GM12864 (cell line): ENCODE measurements at regions not wholly inside any gene's neighbourhood (a gene's known extent, or its start where the extent isn't known, plus 50 kb on each side); places are given as distances from the start of the nearest gene placed in this dataset.

ENCODE experiments used
- DNase-seq: peaks from one replicate; pipeline ENCODE4 v3.0.0-alpha.2; 2011; ENCODE audit warnings: low read depth
- H3K4me3 ChIP-seq: 2 replicates; pipeline ENCODE4 v1.5.1; 2011; ENCODE audit warnings: mild to moderate bottlenecking, low read depth, low read length, control low read depth
- TF ChIP-seq, protein P1 (sequence below): IDR thresholded peaks from 2 replicates; pipeline ENCODE4 v1.5.1; 2011; ENCODE audit warnings: low read depth, mild to moderate bottlenecking, moderate library complexity, low read length, control low read depth, inconsistent platforms; ENCODE audit errors: missing control alignments

DNA sequence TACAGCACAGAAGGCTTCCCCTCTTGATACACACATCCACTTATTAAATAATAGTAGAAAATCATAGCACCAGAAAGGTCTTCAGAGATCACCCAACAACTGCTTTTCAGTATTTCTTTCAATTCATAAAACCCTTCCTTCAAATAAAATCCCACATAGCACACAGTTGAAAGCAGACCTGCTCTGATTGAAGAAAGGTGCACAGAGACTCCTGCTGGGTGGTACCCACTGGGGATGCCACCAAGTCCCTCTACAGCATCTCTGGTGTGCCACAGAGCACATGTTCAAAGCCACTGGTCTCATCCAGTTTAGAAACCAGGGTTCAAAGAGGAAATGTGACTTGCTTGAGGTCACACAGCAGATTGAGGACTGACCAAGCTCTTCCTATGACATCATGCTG is 427.5 kb downstream of the BCL11B start:
- no peak for DNase-seq
- TF ChIP-seq, protein P1, sequence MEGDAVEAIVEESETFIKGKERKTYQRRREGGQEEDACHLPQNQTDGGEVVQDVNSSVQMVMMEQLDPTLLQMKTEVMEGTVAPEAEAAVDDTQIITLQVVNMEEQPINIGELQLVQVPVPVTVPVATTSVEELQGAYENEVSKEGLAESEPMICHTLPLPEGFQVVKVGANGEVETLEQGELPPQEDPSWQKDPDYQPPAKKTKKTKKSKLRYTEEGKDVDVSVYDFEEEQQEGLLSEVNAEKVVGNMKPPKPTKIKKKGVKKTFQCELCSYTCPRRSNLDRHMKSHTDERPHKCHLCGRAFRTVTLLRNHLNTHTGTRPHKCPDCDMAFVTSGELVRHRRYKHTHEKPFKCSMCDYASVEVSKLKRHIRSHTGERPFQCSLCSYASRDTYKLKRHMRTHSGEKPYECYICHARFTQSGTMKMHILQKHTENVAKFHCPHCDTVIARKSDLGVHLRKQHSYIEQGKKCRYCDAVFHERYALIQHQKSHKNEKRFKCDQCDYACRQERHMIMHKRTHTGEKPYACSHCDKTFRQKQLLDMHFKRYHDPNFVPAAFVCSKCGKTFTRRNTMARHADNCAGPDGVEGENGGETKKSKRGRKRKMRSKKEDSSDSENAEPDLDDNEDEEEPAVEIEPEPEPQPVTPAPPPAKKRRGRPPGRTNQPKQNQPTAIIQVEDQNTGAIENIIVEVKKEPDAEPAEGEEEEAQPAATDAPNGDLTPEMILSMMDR, result no peak

GRCh38 chr14:98847521-98848468 is 424.2 kb downstream of the BCL11B start:
- TF ChIP-seq, protein P1, result no peak
- no peak overlapping the region for H3K4me3 ChIP-seq
- no peak for DNase-seq

More for the DNA sequence above, 427.5 kb downstream of the BCL11B start:
- no peak overlapping the region for H3K4me3 ChIP-seq

DNA sequence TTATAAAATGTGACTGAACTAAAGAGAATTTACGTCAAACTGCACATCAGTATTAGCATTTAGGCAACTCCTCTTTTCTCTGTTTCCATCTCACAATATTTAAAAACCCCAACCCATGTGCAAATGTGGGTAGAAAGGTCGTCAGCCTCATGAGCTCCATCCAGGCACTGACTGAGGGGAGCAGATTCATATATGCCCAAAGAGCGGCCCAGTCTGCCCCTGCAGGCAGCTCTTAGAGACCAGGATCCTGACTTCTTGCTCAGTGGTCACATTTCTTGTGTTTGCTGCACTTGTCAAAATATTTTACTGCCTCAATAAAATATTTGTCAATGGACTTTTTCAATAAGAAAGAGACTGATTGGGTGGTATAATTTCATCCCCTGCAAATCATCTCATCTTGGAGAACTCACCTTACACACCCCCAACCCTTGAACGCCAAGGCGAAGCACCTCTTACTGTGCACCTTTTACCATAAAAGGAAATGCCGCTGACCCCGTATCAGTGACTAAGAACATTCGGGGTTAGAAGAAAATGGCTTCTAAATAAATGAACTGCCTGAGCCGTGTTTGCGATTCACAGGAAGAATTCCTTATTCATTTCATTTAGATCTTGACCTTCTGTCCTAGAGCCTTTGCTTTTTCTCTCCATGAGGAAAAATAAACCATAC is 418.8 kb downstream of the BCL11B start:
- TF ChIP-seq, protein P1, result no peak

GRCh38 chr14:98855926-98856715 is 415.9 kb downstream of the BCL11B start:
- H3K4me3 ChIP-seq, result no peak overlapping the region
- DNase-seq, result no peak
- TF ChIP-seq, protein P1, result no peak

More for the DNA sequence above, 418.8 kb downstream of the BCL11B start:
- no peak overlapping the region for H3K4me3 ChIP-seq
- DNase-seq, result no peak

DNA sequence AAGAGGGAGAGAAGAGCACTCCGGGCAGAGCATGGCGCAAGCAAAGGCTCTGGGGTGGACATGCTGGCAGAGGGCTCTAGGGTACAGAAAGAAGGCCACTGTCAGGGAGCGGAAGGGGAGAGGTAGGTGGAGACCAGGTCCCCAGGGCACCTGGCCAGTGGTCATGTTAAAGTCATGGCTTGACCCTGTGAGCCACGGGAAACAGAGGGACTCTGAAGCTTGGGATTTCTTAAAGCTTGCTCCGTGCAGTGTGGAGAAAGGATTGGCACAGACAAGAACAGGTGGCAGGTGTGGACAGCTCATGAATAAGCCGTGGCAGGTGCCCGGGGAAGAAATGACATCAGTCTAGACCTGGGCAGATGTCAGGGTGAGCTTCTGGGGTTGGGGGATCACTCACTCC is 413.8 kb downstream of the BCL11B start:
- TF ChIP-seq, protein P1, result no peak
- no peak for DNase-seq
- no peak overlapping the region for H3K4me3 ChIP-seq

DNA sequence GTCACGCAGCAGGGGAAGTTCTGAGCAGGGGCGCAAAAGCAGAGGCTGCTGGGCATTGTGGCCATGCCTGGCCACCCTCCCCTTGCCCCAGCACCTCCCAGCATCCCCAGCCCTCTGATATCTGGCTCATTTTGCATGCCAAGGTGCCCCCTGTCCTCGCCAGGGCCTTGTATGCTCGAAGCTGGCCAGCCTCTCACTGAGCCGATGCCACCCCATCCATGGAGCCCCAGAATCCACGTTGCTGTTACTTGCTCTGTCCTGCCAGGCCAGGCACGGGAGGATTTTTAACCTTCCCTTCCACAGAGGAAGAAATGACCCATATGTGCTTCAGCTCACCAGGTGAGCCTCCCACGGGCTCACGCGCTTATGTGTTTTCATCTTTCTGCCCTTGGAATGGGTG is 413.4 kb downstream of the BCL11B start:
- TF ChIP-seq, protein P1, result no peak
- no peak for DNase-seq
- H3K4me3 ChIP-seq, result no peak overlapping the region
